A673 (cell line): ENCODE measurements at regions not wholly inside any gene's neighbourhood (a gene's known extent, or its start where the extent isn't known, plus 50 kb on each side); places are given as distances from the start of the nearest gene placed in this dataset.

ENCODE experiments used
- EZH2 ChIP-seq: fragments of 200-600 bp; sonication (generic); IDR thresholded peaks from 2 replicates; pipeline ENCODE4 v1.6.1; 2017; ENCODE audit warnings: borderline replicate concordance, low read depth, mild to moderate bottlenecking, mixed read lengths, antibody characterized with exemption, low read length; ENCODE audit not compliant: poor library complexity, severe bottlenecking
- TF ChIP-seq, protein P1 (sequence below): fragments of 300-800, 200-600 bp; sonication (generic); conservative IDR thresholded peaks from 2 replicates; pipeline ENCODE4 v1.5.1; 2017; ENCODE audit warnings: low read depth, mild to moderate bottlenecking, antibody characterized with exemption, low read length, moderate library complexity, mixed read lengths

DNA sequence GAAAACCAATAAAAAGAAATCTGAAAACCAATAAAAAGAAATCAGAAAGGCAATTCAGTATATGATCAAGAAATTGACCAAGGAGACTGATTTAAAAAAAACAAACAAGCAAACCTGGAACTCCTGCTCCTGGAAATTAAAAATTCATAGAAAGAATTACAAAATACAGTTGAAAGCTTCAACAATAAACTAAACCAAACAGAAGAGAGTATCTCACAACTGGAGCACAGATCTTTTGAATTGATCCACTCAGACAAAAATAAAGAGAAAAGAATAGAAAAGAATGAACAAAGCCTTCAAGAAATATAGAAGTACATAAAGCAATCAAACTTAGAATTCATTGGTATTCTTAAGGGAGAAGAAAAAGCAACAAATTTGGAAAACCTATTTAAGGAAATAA lies 271.4 kb downstream of the MBNL1 start:
- TF ChIP-seq, protein P1, sequence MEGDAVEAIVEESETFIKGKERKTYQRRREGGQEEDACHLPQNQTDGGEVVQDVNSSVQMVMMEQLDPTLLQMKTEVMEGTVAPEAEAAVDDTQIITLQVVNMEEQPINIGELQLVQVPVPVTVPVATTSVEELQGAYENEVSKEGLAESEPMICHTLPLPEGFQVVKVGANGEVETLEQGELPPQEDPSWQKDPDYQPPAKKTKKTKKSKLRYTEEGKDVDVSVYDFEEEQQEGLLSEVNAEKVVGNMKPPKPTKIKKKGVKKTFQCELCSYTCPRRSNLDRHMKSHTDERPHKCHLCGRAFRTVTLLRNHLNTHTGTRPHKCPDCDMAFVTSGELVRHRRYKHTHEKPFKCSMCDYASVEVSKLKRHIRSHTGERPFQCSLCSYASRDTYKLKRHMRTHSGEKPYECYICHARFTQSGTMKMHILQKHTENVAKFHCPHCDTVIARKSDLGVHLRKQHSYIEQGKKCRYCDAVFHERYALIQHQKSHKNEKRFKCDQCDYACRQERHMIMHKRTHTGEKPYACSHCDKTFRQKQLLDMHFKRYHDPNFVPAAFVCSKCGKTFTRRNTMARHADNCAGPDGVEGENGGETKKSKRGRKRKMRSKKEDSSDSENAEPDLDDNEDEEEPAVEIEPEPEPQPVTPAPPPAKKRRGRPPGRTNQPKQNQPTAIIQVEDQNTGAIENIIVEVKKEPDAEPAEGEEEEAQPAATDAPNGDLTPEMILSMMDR, result no peak
- no peak for TF ChIP-seq EZH2
